ENCODE measurements at regions not wholly inside any gene's neighbourhood (a gene's known extent, or its start where the extent isn't known, plus 50 kb on each side); places are given as distances from the start of the nearest gene placed in this dataset.

- TF ChIP-seq TAF1 (IDR thresholded peaks at IDR 0.05; ENCODE audit: borderline replicate concordance, insufficient read depth, low read length) = no peak
- no peak for TF ChIP-seq SIN3A (IDR thresholded peaks at IDR 0.05; ENCODE audit: borderline replicate concordance, insufficient read depth, low read length)
- TF ChIP-seq, protein P1, sequence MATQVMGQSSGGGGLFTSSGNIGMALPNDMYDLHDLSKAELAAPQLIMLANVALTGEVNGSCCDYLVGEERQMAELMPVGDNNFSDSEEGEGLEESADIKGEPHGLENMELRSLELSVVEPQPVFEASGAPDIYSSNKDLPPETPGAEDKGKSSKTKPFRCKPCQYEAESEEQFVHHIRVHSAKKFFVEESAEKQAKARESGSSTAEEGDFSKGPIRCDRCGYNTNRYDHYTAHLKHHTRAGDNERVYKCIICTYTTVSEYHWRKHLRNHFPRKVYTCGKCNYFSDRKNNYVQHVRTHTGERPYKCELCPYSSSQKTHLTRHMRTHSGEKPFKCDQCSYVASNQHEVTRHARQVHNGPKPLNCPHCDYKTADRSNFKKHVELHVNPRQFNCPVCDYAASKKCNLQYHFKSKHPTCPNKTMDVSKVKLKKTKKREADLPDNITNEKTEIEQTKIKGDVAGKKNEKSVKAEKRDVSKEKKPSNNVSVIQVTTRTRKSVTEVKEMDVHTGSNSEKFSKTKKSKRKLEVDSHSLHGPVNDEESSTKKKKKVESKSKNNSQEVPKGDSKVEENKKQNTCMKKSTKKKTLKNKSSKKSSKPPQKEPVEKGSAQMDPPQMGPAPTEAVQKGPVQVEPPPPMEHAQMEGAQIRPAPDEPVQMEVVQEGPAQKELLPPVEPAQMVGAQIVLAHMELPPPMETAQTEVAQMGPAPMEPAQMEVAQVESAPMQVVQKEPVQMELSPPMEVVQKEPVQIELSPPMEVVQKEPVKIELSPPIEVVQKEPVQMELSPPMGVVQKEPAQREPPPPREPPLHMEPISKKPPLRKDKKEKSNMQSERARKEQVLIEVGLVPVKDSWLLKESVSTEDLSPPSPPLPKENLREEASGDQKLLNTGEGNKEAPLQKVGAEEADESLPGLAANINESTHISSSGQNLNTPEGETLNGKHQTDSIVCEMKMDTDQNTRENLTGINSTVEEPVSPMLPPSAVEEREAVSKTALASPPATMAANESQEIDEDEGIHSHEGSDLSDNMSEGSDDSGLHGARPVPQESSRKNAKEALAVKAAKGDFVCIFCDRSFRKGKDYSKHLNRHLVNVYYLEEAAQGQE (IDR thresholded peaks at IDR 0.05; ENCODE audit: insufficient read depth in 1 of 2, low read depth in 2 of 2, low read length in 2 of 2) = no peak
- TF ChIP-seq POLR2AphosphoS5 (IDR thresholded peaks at IDR 0.05; ENCODE audit: low read depth, low read length) = no peak
- TF ChIP-seq FOXP2 (optimal IDR thresholded peaks at IDR 0.05; ENCODE audit: borderline replicate concordance, extremely low read depth, extremely low read length, insufficient read depth) = no peak
Observed at GRCh38 chr9:80025796-80026520, 454.2 kb downstream of the TLE4 start.

- TF ChIP-seq, protein P1 (IDR thresholded peaks at IDR 0.05; ENCODE audit: insufficient read depth in 1 of 2, low read depth in 2 of 2, low read length in 2 of 2) = no peak
- TF ChIP-seq SIN3A (IDR thresholded peaks at IDR 0.05; ENCODE audit: borderline replicate concordance, insufficient read depth, low read length) = no peak
- TF ChIP-seq TAF1 (IDR thresholded peaks at IDR 0.05; ENCODE audit: borderline replicate concordance, insufficient read depth, low read length) = no peak
- no peak for TF ChIP-seq POLR2AphosphoS5 (IDR thresholded peaks at IDR 0.05; ENCODE audit: low read depth, low read length)
- no peak for TF ChIP-seq FOXP2 (optimal IDR thresholded peaks at IDR 0.05; ENCODE audit: borderline replicate concordance, extremely low read depth, extremely low read length, insufficient read depth)
Observed at GRCh38 chr9:80025131-80025530, 453.4 kb downstream of the TLE4 start.

DNA sequence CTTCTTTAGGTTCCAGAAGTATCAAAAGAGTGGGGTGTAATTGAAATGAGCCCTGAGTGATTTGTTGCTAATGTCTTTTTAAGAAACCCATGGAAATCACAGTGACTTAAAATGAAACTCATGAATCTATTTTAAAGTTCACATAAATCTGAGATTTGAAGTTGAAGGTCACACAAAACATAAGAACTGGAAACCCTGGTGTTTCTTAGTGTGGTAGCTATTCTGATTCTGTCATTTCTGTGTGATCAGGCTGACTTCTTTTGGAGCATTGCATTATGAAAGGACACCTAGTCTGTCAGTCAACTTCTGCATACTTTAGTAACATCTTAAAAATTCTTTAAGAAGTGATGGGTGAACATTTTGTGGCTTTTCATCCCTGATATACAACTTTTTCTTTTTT, 448.8 kb downstream of the TLE4 start:
- TF ChIP-seq SIN3A (IDR thresholded peaks at IDR 0.05; ENCODE audit: borderline replicate concordance, insufficient read depth, low read length) (no peak), TAF1 (IDR thresholded peaks at IDR 0.05; ENCODE audit: borderline replicate concordance, insufficient read depth, low read length) (no peak), POLR2AphosphoS5 (IDR thresholded peaks at IDR 0.05; ENCODE audit: low read depth, low read length) (no peak), FOXP2 (optimal IDR thresholded peaks at IDR 0.05; ENCODE audit: borderline replicate concordance, extremely low read depth, extremely low read length, insufficient read depth) (no peak)
- TF ChIP-seq, protein P1 (IDR thresholded peaks at IDR 0.05; ENCODE audit: insufficient read depth in 1 of 2, low read depth in 2 of 2, low read length in 2 of 2) = no peak

GRCh38 chr9:80020056-80020455, 448.3 kb downstream of the TLE4 start:
- TF ChIP-seq POLR2AphosphoS5 (IDR thresholded peaks at IDR 0.05; ENCODE audit: low read depth, low read length) (no peak), TAF1 (IDR thresholded peaks at IDR 0.05; ENCODE audit: borderline replicate concordance, insufficient read depth, low read length) (no peak), SIN3A (IDR thresholded peaks at IDR 0.05; ENCODE audit: borderline replicate concordance, insufficient read depth, low read length) (no peak), FOXP2 (optimal IDR thresholded peaks at IDR 0.05; ENCODE audit: borderline replicate concordance, extremely low read depth, extremely low read length, insufficient read depth) (no peak)
- TF ChIP-seq, protein P1 (IDR thresholded peaks at IDR 0.05; ENCODE audit: insufficient read depth in 1 of 2, low read depth in 2 of 2, low read length in 2 of 2) = no peak
